OCI-LY1 (cell line): ENCODE measurements at regions not wholly inside any gene's neighbourhood (a gene's known extent, or its start where the extent isn't known, plus 50 kb on each side); places are given as distances from the start of the nearest gene placed in this dataset.

Source experiments
- EZH2 ChIP-seq: fragments of 200-600 bp; sonication (generic), shearing (Covaris generic); IDR thresholded peaks from 2 replicates; pipeline ENCODE4 v1.8.0; 2017; ENCODE audit warnings: borderline replicate concordance, mixed run types, mild to moderate bottlenecking, antibody characterized with exemption, low read length, moderate library complexity, mixed read lengths
- TF ChIP-seq, protein P1 (sequence below): fragments of 200-600 bp; sonication (generic), shearing (Covaris generic); IDR thresholded peaks from 2 replicates; pipeline ENCODE4 v1.5.1; 2017; ENCODE audit warnings: mild to moderate bottlenecking, antibody characterized with exemption, low read length, moderate library complexity, mixed read lengths

DNA sequence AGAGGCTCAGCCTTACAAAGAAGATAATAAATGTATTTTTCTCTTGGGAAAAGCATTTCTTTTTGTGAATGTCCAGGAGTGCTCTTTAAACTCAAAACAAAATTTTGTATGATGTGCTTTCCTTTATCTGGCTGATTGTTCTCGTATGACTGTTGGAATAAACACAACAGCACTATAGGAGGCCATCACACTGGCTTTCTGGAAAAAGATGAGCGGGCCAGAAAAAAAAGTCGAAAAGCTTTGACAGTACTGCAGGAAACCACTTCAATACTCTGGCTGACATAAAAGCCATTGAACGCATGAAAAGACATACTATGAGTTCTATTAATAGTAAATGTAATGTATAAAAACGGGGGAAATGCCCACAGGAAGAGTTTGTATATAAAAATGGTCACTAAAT, 64.7 kb upstream of the CTSO start:
- TF ChIP-seq, protein P1, sequence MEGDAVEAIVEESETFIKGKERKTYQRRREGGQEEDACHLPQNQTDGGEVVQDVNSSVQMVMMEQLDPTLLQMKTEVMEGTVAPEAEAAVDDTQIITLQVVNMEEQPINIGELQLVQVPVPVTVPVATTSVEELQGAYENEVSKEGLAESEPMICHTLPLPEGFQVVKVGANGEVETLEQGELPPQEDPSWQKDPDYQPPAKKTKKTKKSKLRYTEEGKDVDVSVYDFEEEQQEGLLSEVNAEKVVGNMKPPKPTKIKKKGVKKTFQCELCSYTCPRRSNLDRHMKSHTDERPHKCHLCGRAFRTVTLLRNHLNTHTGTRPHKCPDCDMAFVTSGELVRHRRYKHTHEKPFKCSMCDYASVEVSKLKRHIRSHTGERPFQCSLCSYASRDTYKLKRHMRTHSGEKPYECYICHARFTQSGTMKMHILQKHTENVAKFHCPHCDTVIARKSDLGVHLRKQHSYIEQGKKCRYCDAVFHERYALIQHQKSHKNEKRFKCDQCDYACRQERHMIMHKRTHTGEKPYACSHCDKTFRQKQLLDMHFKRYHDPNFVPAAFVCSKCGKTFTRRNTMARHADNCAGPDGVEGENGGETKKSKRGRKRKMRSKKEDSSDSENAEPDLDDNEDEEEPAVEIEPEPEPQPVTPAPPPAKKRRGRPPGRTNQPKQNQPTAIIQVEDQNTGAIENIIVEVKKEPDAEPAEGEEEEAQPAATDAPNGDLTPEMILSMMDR: no peak
- no peak for TF ChIP-seq EZH2
